Upper lobe of right lung (tissue), 1 donor: ENCODE measurements at regions not wholly inside any gene's neighbourhood (a gene's known extent, or its start where the extent isn't known, plus 50 kb on each side); places are given as distances from the start of the nearest gene placed in this dataset.

Experiments used
- ATAC-seq: fragments of 200-7000 bp; cut with Tn5 transposase; one replicate; pipeline ENCODE4 v1.9.1; 2020; ENCODE audit warnings: mild to moderate bottlenecking, moderate library complexity
- DNase-seq: peaks from one replicate; pipeline ENCODE4 v3.0.0-alpha.2; 2020
- H3K27ac ChIP-seq: fragments of 200-600 bp; one replicate; pipeline ENCODE4 v1.8.0; 2022
- H3K27me3 ChIP-seq: fragments of 200-600 bp; one replicate; pipeline ENCODE4 v1.8.0; 2022; ENCODE audit warnings: mild to moderate bottlenecking
- H3K36me3 ChIP-seq: fragments of 200-600 bp; one replicate; pipeline ENCODE4 v1.8.0; 2022
- H3K4me1 ChIP-seq: fragments of 200-600 bp; one replicate; pipeline ENCODE4 v1.8.0; 2022
- H3K4me3 ChIP-seq: fragments of 200-600 bp; one replicate; pipeline ENCODE4 v1.8.0; 2022; ENCODE audit warnings: mild to moderate bottlenecking
- H3K9me3 ChIP-seq: fragments of 200-600 bp; one replicate; pipeline ENCODE4 v1.8.0; 2022
- intact Hi-C: fragments of 100-400 bp; cut with DNase I; formaldehyde crosslinking; loops from one replicate; pipeline ENCODE4 v1.11.0; 2022
- TF ChIP-seq, protein P1 (sequence below): fragments of 200-600 bp; IDR thresholded peaks from one replicate; pipeline ENCODE4 v1.8.0; 2022; ENCODE audit warnings: antibody characterized with exemption
- donor health status: DM: no; HTN: yes; CAD: no; lungs with severe emphysema.

DNA sequence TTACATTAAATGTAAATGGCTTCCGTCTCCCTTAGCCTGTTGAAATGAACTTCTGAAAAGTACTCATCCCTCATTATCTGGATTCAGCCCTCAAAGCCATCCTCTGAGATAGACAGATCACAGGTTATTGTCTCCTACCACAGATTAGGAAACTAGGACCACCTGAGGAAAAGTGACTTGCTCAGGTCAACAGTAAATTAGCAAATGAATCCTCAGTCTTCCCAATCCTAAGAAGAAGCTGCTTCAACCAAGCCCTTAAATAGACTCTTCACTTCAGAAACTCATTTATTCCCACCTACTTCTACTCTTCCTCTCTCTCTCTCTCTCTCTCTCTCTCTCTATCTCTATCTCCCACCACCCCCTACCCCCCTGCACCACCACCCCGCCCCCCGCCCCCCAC is 152.3 kb downstream of the DMRTA2 start:
- ATAC-seq (no peak), DNase-seq (no peak)
- intact Hi-C loops = no loop called here
- Histone ChIP-seq H3K27me3 (no peaks in the 10 kb centered on the region), H3K9me3 (no peaks in the 10 kb centered on the region), H3K36me3 (no peaks in the 10 kb centered on the region), H3K4me3 (no peak overlapping the region), H3K4me1 (peaks cover 4% of the 10 kb centered on the region), H3K27ac (no peak overlapping the region)
- TF ChIP-seq, protein P1, sequence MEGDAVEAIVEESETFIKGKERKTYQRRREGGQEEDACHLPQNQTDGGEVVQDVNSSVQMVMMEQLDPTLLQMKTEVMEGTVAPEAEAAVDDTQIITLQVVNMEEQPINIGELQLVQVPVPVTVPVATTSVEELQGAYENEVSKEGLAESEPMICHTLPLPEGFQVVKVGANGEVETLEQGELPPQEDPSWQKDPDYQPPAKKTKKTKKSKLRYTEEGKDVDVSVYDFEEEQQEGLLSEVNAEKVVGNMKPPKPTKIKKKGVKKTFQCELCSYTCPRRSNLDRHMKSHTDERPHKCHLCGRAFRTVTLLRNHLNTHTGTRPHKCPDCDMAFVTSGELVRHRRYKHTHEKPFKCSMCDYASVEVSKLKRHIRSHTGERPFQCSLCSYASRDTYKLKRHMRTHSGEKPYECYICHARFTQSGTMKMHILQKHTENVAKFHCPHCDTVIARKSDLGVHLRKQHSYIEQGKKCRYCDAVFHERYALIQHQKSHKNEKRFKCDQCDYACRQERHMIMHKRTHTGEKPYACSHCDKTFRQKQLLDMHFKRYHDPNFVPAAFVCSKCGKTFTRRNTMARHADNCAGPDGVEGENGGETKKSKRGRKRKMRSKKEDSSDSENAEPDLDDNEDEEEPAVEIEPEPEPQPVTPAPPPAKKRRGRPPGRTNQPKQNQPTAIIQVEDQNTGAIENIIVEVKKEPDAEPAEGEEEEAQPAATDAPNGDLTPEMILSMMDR = no peak

DNA sequence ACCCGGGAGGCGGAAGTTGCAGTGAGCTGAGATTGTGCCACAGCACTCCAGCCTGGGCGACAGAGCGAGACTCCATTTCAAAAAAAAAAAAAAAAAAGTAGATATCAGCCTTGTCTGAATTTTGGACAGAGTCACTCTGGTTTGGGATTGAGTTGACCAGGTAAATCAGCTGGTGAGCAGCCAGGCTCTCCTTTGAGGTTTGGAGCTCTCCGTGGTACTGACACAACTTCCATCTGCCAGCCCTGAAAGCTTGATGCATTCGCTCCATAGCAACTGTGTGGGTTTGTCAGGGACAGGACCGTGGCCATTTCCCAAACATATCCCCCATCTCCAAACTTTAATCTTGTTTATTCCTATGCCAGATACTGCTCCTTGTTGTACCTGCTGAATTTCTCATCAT is 155.2 kb downstream of the DMRTA2 start:
- intact Hi-C loops = no loop called here
- H3K9me3 ChIP-seq = no peaks in the 10 kb centered on the region
- no peak overlapping the region for H3K27ac ChIP-seq
- no peak for DNase-seq
- TF ChIP-seq, protein P1 = no peak
- no peak for ATAC-seq
- H3K27me3 ChIP-seq = no peaks in the 10 kb centered on the region
- H3K4me1 ChIP-seq = peaks cover 4% of the 10 kb centered on the region
- H3K4me3 ChIP-seq = no peak overlapping the region
- no peaks in the 10 kb centered on the region for H3K36me3 ChIP-seq

- ATAC-seq = peak; percentile 34
- TF ChIP-seq, protein P1 = no peak
- Histone ChIP-seq H3K4me1 (peaks cover 4% of the 10 kb centered on the region), H3K36me3 (no peaks in the 10 kb centered on the region), H3K4me3 (no peak overlapping the region), H3K27ac (no peak overlapping the region), H3K27me3 (no peaks in the 10 kb centered on the region), H3K9me3 (no peaks in the 10 kb centered on the region)
- intact Hi-C loops = no loop called here
- DNase-seq = no peak
These were observed 156.7 kb downstream of the DMRTA2 start for GRCh38 chr1:50266509-50266908.

DNA sequence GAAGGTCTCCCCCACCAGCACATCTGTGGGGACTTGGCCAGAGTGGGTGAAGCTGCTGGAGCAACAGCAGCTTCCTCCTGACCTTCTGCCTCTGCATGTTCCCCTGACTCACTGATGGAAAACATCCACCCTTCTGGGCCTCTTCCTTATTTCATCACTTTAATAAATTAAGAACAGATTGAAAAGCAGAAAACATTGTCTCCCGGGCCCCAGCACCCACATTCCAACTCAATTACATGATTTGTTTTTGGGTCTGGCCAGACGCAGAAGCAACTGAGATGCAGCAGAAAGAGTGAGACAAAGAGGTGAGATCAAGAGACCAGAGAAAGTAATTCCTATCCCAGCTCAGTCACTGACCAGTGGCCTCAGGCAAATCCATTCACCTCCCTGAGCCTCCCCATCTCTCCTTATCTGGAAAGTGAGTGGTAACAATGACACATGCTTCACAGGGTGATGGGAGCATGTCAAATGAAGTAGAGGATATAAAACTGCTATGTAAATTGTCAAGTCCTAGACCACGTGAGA is 157.1 kb downstream of the ELAVL4 start:
- H3K4me1 ChIP-seq = peaks cover 4% of the 10 kb centered on the region
- TF ChIP-seq, protein P1 = no peak
- no peaks in the 10 kb centered on the region for H3K27me3 ChIP-seq
- no peaks in the 10 kb centered on the region for H3K36me3 ChIP-seq
- H3K4me3 ChIP-seq = no peak overlapping the region
- no peaks in the 10 kb centered on the region for H3K9me3 ChIP-seq
- intact Hi-C loops = no loop called here
- H3K27ac ChIP-seq = peak overlapping the region; percentile 30
- ATAC-seq (peak; percentile 82), DNase-seq (no peak)

DNA sequence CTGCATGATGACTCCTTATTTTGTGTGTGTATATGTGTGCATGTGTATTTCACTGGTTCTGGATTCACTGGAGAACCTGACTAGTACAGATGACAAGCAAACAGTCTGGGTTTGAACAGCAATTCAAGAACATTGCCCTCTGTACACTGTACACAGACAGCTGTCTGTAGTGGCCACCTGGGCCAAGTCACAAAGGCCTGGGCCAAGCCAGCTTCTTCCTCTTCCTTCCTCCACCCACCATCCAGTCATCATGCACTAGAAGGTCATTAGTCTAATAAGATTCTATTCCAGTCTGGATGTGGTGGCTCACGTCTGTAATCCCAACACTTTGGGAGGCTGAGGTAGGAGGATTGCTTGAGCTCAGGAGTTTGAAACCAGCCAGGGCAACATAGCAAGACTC is 155.9 kb downstream of the ELAVL4 start:
- Histone ChIP-seq H3K9me3 (no peaks in the 10 kb centered on the region), H3K27me3 (no peaks in the 10 kb centered on the region), H3K36me3 (no peaks in the 10 kb centered on the region), H3K4me3 (no peak overlapping the region), H3K4me1 (peaks cover 4% of the 10 kb centered on the region), H3K27ac (no peak overlapping the region)
- ATAC-seq = no peak
- TF ChIP-seq, protein P1 = no peak
- no peak for DNase-seq
- intact Hi-C loops = no loop called here

- TF ChIP-seq, protein P1 = no peak
- DNase-seq (no peak), ATAC-seq (no peak)
- Histone ChIP-seq H3K27me3 (no peaks in the 10 kb centered on the region), H3K4me3 (no peak overlapping the region), H3K27ac (no peak overlapping the region), H3K4me1 (peaks cover 4% of the 10 kb centered on the region), H3K36me3 (no peaks in the 10 kb centered on the region), H3K9me3 (no peaks in the 10 kb centered on the region)
- intact Hi-C loops = no loop called here
These were observed 153.7 kb downstream of the ELAVL4 start for GRCh38 chr1:50262436-50262835.
